Stimulated activated naive CD8-positive, alpha-beta T cell treated with anti-CD3 and anti-CD28 coated beads, Interleukin-15, Interleukin-2, amounts not matched to agents 100 ng/mL and 50 ng/mL, for 24 hours (primary cell): ENCODE measurements at regions not wholly inside any gene's neighbourhood (a gene's known extent, or its start where the extent isn't known, plus 50 kb on each side); places are given as distances from the start of the nearest gene placed in this dataset.

Experiments
- H3K27ac Mint-ChIP-seq: one replicate; pipeline ENCODE4 v1.8.0; 2021; ENCODE audit warnings: mild to moderate bottlenecking, mixed read lengths
- H3K27me3 Mint-ChIP-seq: one replicate; pipeline ENCODE4 v1.8.0; 2021; ENCODE audit warnings: mixed read lengths
- H3K36me3 Mint-ChIP-seq: one replicate; pipeline ENCODE4 v1.8.0; 2021; ENCODE audit warnings: low read depth, mixed read lengths
- H3K4me1 Mint-ChIP-seq: one replicate; pipeline ENCODE4 v1.8.0; 2021; ENCODE audit warnings: low read depth, mixed read lengths
- H3K4me3 Mint-ChIP-seq: one replicate; pipeline ENCODE4 v1.8.0; 2021; ENCODE audit warnings: mild to moderate bottlenecking, mixed read lengths
- H3K9me3 Mint-ChIP-seq: one replicate; pipeline ENCODE4 v1.8.0; 2021; ENCODE audit warnings: mixed read lengths

GRCh38 chr15:73001840-73002239, 50.4 kb upstream of the NEO1 start:
- H3K4me3 Mint-ChIP-seq, result no peak overlapping the region
- H3K27me3 Mint-ChIP-seq, result peaks cover 31% of the 10 kb centered on the region
- no peaks in the 10 kb centered on the region for H3K9me3 Mint-ChIP-seq
- H3K36me3 Mint-ChIP-seq, result no peaks in the 10 kb centered on the region
- H3K27ac Mint-ChIP-seq, result no peak overlapping the region
- no peaks in the 10 kb centered on the region for H3K4me1 Mint-ChIP-seq

DNA sequence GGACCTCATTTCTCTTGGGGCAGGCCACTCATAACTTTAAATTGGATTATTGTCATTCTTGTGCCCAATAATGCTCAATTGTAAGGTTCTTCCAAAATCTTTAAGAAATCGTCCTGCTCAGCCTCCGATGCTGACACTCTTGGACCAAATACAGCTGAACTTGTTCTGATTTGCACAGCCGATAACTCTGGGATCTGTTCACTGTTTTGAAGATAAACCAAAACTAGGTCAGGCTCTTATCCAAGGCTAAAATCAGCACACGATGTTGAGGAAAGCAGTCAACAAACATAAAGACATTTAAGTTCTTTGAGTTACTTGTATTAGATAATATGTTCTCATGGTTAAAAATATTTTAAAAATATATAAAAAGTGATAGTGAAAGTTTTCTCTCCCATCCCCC, 52.0 kb upstream of the NEO1 start:
- no peak overlapping the region for H3K27ac Mint-ChIP-seq
- no peaks in the 10 kb centered on the region for H3K9me3 Mint-ChIP-seq
- H3K36me3 Mint-ChIP-seq, result no peaks in the 10 kb centered on the region

DNA sequence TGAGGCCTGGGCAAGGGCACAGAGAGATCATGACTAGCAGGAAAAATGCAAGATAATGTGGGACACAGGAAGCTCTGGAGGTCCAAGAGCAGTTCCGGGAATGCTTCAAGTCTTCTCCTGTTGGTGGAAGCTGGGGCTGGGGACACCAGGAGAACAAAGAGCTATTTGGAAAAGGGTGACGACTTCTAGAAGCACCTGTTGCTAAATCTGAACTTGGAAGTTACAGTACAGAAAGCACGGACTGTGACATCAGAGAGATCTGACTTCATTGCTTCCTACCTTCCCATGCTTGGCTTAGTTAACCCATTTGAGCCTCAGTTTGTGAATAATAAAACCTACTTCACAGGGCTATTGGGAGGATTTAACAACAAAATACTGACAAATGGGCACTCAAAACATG, 52.7 kb upstream of the NEO1 start:
- Mint-ChIP-seq H3K4me3 (no peak overlapping the region), H3K27me3 (peaks cover 23% of the 10 kb centered on the region), H3K4me1 (no peaks in the 10 kb centered on the region), H3K27ac (no peak overlapping the region), H3K36me3 (no peaks in the 10 kb centered on the region), H3K9me3 (no peaks in the 10 kb centered on the region)

More for the DNA sequence above, 52.0 kb upstream of the NEO1 start:
- H3K27me3 Mint-ChIP-seq, result peaks cover 26% of the 10 kb centered on the region
- no peak overlapping the region for H3K4me3 Mint-ChIP-seq
- H3K4me1 Mint-ChIP-seq, result no peaks in the 10 kb centered on the region

DNA sequence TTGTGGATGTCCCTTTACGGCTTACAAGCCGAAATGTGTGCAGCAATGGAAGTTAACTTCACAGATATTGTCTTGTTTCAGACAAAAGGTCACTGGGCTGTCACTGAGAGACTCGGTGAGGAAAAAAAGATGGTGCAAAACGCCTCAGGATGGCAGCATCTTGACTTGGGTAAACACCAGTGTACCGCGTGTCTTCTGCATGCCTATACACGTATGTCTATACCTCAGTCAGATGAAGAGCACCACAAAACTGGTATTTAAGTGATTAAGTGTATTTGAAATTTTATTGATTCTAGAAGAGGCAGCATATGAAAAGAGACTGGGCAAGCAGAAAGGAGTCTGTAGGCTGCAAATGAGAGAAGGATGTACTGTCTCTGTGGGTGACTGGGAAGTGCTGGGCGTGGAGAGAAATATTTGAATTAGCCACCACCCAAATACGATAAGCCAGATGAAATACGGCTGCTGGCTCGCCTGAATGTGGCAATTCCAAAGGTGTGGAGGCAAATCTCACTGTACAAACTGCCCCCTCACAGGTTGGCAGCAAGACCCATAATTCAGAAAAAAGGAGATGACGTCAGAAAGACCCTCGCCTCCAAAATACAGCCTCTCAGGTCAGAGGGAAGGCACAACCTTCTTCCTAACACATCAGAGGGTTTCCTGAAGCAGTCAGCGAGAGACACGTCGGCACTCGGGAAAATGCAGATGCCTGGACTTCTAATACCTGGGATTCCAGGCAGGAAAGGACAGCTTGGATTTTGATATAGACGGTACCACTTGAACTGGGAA, 53.4 kb upstream of the NEO1 start:
- peaks cover 23% of the 10 kb centered on the region for H3K27me3 Mint-ChIP-seq
- H3K27ac Mint-ChIP-seq, result no peak overlapping the region
- no peak overlapping the region for H3K4me3 Mint-ChIP-seq
- no peaks in the 10 kb centered on the region for H3K4me1 Mint-ChIP-seq
- no peaks in the 10 kb centered on the region for H3K9me3 Mint-ChIP-seq
- no peaks in the 10 kb centered on the region for H3K36me3 Mint-ChIP-seq

DNA sequence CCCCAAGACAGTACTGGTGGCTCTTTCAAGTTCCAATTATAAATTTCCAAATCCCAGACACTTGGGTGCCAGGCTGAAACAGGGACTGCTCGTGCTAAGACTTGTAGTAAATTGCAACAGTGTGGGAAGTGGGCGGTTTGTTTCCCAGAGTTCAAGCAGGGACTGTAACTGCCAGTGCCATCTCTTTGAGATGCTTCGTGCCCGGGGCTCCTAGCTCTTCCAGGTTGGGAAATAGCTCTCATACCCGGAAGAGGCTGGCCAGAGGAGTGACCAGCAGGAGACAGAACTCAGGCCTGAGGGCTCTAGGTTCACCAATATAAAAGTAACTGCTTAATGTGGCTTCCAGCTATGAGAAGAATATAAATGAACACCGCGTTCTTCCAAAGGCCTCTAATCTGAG, 54.0 kb upstream of the NEO1 start:
- Mint-ChIP-seq H3K36me3 (no peaks in the 10 kb centered on the region), H3K4me3 (no peak overlapping the region), H3K9me3 (no peaks in the 10 kb centered on the region), H3K27ac (no peak overlapping the region), H3K4me1 (no peaks in the 10 kb centered on the region), H3K27me3 (peaks cover 23% of the 10 kb centered on the region)

DNA sequence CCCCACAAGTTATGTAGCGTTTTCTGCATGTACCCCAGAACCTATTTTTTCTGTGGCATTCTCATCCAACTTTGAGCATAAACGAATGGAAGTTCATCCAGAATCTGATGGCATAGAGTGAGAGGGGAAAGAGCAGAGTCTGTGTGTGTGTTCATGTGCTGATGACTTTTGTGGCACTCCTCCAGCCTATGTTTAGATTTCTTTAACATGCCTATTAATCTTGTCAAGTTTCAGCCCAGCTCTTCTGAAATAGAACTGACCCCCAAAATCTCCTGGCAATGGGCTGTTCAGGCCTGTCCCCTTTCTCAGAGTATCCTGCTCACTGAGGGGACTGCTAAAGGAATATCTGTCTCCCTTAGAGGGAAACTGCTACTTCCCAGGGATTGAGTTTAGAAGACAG, 56.4 kb upstream of the NEO1 start:
- Mint-ChIP-seq H3K9me3 (no peaks in the 10 kb centered on the region), H3K27ac (no peak overlapping the region), H3K27me3 (peaks cover 17% of the 10 kb centered on the region), H3K4me3 (no peak overlapping the region), H3K36me3 (no peaks in the 10 kb centered on the region), H3K4me1 (no peaks in the 10 kb centered on the region)

- no peaks in the 10 kb centered on the region for H3K9me3 Mint-ChIP-seq
- no peak overlapping the region for H3K27ac Mint-ChIP-seq
- no peaks in the 10 kb centered on the region for H3K4me1 Mint-ChIP-seq
- H3K4me3 Mint-ChIP-seq, result no peak overlapping the region
- H3K27me3 Mint-ChIP-seq, result peaks cover 11% of the 10 kb centered on the region
- no peaks in the 10 kb centered on the region for H3K36me3 Mint-ChIP-seq
Observed at GRCh38 chr15:72994534-72995177, 57.6 kb upstream of the NEO1 start.

DNA sequence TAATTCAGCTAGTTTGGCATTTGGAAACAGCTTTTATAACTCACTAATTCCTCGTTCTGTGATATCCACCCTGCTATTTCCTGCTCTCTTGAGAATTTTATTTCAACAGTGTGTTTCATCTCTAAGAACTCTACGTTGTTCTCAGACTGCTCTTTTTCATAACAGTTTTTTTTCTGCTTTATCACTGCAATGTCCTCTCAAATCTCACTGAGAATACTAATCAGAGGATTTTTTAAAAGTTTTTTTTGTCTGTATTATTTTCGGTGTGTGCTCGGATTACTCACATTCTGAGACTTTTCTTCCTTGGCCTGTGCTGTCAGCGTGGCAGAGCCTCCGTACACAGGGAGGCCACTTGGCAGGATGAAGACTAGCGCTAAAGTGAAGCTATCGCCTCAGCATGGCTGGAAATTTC, 59.4 kb upstream of the NEO1 start:
- H3K27me3 Mint-ChIP-seq, result peaks cover 5% of the 10 kb centered on the region
- no peaks in the 10 kb centered on the region for H3K4me1 Mint-ChIP-seq
- H3K36me3 Mint-ChIP-seq, result no peaks in the 10 kb centered on the region
- no peaks in the 10 kb centered on the region for H3K9me3 Mint-ChIP-seq
- no peak overlapping the region for H3K4me3 Mint-ChIP-seq
- no peak overlapping the region for H3K27ac Mint-ChIP-seq

DNA sequence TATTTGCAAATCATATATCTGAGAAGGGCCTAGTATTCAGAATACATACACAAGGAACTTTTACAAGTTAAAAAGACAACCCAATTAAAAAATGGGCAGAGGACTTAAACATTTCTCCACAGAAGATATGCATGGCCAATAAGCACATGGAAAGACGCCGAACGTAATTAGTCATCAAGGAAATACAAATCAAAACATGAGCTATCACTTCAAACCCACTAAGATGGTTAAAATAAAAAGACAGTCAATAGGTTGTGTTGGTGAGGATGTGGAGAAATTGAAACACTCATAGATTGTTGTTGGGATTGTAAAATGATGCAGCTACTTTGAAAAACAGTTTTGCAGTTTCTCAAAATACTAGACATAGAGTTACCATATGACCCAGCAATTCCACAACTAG, 61.2 kb upstream of the NEO1 start:
- Mint-ChIP-seq H3K27me3 (peaks cover 10% of the 10 kb centered on the region), H3K27ac (no peak overlapping the region), H3K36me3 (no peaks in the 10 kb centered on the region), H3K4me1 (no peaks in the 10 kb centered on the region), H3K4me3 (no peak overlapping the region), H3K9me3 (no peaks in the 10 kb centered on the region)

DNA sequence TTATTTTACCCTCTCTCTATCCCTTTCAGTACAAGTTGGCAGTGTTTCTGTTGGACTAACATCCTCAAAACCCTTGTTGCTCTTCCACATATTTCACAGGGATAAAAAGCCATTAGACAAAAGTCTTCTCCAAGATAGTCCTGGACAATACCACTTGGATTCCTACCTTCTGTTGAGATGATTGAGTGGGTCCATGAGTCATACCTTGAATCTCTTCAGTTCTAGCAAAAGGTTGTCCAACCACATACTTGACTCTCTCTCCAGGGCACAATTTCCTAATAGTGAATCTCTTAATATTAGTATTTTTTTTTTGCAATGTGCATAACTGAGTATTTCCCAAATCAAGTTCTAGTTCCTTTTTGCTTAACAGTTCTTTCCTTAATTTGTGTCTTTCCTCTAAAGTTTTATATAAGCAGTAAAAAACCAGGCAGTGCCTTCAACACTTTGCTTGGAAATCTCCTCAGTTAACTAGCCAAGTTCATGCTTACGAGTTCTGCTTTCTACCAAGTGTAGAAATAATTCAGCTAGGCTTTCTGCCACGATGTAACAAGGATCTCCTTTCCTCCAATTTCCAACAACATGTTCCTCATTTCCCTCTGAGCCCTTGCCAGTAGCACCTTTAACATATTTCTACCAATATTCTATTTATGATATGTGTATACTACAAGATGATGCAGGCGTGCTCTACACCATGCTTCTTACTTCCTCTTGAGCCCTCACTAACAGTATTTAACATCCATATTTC, 68.3 kb upstream of the NEO1 start:
- no peaks in the 10 kb centered on the region for H3K36me3 Mint-ChIP-seq
- no peaks in the 10 kb centered on the region for H3K4me1 Mint-ChIP-seq
- H3K27me3 Mint-ChIP-seq, result peaks cover 32% of the 10 kb centered on the region
- H3K9me3 Mint-ChIP-seq, result no peaks in the 10 kb centered on the region
- H3K4me3 Mint-ChIP-seq, result no peak overlapping the region
- H3K27ac Mint-ChIP-seq, result no peak overlapping the region

DNA sequence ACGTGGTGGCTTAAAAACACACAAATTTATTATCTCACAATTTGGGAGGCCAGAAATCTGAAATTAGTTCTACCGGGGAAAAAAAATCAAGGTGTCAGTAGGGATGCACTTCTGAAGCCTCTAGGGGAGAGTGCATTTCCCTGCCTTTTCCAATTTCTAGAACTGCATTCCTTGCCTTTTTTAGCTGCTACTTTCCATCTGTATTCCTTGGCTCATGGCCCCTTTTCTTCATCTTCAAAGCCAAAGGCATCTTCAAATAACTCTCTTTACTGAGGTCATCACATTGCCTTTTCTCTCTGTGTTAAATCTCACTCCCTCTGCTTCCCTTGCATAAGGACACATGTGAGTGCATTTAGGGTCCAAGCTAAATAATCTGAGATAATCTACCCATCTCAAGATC, 69.5 kb upstream of the NEO1 start:
- Mint-ChIP-seq H3K9me3 (no peaks in the 10 kb centered on the region), H3K27me3 (peaks cover 41% of the 10 kb centered on the region), H3K4me3 (no peak overlapping the region), H3K36me3 (no peaks in the 10 kb centered on the region), H3K27ac (no peak overlapping the region), H3K4me1 (no peaks in the 10 kb centered on the region)

- Mint-ChIP-seq H3K27ac (no peak overlapping the region), H3K9me3 (no peaks in the 10 kb centered on the region), H3K36me3 (no peaks in the 10 kb centered on the region), H3K4me1 (no peaks in the 10 kb centered on the region), H3K27me3 (peaks cover 34% of the 10 kb centered on the region), H3K4me3 (no peak overlapping the region)
Observed at GRCh38 chr15:72980661-72981060, 71.6 kb upstream of the NEO1 start.

GRCh38 chr15:72979791-72980190, 72.5 kb upstream of the NEO1 start:
- Mint-ChIP-seq H3K4me3 (no peak overlapping the region), H3K27me3 (peaks cover 31% of the 10 kb centered on the region), H3K9me3 (no peaks in the 10 kb centered on the region), H3K27ac (no peak overlapping the region), H3K4me1 (no peaks in the 10 kb centered on the region), H3K36me3 (no peaks in the 10 kb centered on the region)

- no peaks in the 10 kb centered on the region for H3K4me1 Mint-ChIP-seq
- H3K36me3 Mint-ChIP-seq, result no peaks in the 10 kb centered on the region
- no peak overlapping the region for H3K4me3 Mint-ChIP-seq
- H3K27ac Mint-ChIP-seq, result no peak overlapping the region
- no peaks in the 10 kb centered on the region for H3K9me3 Mint-ChIP-seq
- peaks cover 33% of the 10 kb centered on the region for H3K27me3 Mint-ChIP-seq
Observed at GRCh38 chr15:72979308-72979707, 73.0 kb upstream of the NEO1 start.

DNA sequence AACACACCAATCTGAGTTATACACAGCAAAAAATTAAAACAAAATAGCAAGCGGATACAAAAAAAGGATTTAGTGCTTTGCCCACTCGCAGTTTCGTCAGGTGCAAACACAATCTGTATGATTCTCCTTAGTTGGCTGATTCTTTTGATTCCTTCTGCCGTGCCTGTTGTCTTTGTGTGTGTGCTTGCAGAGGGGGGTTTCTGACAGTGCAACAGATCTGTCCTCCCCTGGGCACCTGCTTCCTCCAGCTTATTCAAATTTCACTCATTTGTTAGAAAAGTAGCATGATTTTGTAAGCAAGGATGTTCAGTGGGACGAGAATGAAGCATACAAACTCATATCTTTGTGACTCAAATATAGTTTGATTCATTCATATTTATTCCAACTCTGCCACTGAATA, 74.0 kb upstream of the NEO1 start:
- Mint-ChIP-seq H3K4me1 (no peaks in the 10 kb centered on the region), H3K36me3 (no peaks in the 10 kb centered on the region), H3K4me3 (no peak overlapping the region), H3K27me3 (peaks cover 43% of the 10 kb centered on the region), H3K9me3 (no peaks in the 10 kb centered on the region), H3K27ac (no peak overlapping the region)
